GM21576 (cell line): ENCODE measurements at regions not wholly inside any gene's neighbourhood (a gene's known extent, or its start where the extent isn't known, plus 50 kb on each side); places are given as distances from the start of the nearest gene placed in this dataset.
"Not testable (repeated sequence)": the region's sequence is repeated elsewhere in the genome, so short reads cannot be mapped to it uniquely, and the experiment has no call there.

Experiments
- ATAC-seq: cut with Tn5 transposase; IDR thresholded peaks from one replicate; pipeline ENCODE4 v1.9.1; 2021; ENCODE audit warnings: mild to moderate bottlenecking, moderate library complexity; ENCODE audit not compliant: unreplicated experiment

DNA sequence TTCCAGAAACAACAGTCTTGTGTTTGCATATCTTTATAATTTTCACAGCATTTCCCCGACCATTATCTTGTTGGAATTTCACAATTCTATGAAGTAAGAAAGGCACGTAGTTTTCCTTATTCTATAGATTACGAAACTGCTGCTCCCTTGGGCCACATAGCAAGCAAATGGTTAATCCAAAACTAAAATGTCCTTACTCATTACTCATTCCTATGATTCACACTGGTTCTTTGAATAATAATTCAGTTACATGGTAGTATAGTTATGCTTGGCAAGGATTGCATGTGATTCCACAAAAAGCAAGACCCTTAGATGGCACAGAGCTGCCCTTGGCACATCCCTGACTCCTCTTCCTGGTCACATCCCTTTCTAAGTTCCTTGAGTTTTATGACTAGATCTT is 51.2 kb downstream of the OR13H1 start:
- no peak for ATAC-seq

DNA sequence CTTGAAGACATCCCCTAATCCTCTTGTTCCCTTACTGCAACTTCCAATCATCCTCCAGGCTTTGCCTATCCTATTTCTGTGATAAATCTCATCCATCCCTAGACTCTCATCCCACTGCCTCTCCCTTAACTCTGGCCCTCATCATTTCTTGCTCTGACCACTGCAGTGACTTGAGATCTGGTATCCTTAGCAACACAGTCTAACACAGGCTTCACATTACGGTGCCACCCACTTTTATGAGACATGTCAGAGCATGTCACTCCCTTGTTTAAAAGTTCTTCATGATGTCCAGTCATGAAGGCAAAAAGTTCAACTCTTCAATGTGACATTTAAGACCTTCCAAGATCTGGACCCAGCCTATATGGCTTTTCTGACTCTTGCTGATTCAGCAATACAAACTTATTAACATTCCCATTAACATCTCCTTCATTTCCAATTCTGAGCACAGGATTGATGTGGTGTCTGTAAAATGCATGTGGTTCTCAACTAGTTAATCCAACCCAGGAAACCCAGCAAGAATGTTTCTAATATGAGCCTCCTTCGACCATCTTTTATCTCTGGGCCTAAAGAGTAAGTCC is 64.0 kb downstream of the OR13H1 start:
- no peak for ATAC-seq

DNA sequence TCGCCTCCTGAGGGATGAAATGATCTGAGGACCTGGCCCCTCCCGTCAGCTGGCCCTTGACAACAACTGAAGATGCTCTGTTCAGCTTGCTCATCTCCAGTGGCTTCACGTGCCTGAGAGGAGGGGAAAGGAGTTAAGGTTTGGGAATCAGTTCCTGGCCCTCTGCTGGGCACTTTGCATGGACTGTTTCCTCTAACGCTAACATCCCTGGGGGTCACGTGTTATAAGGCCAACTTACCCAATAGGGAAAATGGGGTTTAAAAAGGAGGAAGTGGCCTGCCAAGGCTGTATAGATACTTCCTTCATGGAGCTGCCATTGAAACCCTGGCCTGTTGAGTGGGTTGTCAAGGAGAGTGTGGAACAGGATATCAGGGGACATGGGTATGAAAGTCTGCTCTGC is 65.6 kb downstream of the OR13H1 start:
- no peak for ATAC-seq

DNA sequence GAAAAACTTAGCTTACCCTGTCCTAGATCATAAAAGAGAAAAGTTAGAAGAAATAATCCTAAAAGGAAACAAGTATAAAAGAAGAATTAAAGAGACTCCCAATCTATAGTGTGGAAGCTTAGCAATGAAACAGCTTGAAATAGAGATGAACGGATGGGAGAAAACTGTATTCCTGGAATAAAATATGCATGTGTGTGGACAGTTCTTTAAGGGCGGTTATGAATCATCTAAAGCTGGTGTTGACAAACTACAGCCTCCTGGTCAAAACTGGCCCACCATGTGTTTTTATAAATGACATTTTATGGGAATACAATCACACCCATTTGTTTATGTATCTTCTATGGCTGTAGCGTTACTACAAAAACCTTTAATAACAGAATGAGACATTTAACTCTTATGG is 69.4 kb downstream of the OR13H1 start:
- no peak for ATAC-seq

DNA sequence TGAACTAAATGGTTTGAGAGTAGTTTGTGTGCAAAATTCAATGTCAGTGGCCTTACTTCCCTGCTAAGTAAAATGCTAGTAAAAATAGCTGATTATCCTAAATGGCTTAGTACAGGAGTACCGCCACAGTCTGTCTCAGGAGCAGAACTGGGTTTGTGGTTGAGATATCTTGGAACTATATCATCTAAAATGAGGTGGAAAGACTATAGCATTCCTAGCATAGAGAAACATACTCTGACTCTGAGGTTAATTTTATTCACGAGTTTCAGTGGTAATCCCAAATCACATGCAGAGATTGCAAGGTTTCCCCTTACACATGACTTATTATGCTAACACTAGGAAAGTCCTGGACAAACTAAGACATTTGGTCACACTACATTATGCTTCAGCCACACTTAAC is 70.4 kb downstream of the OR13H1 start:
- no peak for ATAC-seq

DNA sequence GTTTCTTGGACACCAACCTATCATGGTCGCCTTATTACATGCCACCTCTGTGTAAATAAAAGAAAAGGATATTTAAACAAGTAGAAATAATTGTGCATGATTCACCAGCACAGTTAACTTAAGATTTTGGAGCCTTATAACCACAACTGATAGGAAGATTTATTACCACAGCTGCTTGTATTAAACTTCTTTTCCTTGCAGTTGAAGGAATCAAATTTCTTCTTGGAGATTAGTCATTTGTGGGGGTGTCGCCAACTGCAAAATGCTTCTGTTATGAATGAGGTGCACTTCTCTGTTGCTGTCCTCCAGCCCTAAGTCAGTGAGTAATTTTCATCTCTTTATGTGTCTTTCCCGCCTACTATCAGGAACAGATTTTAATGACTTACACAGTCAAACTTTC is 73.3 kb downstream of the OR13H1 start:
- ATAC-seq, result no peak

DNA sequence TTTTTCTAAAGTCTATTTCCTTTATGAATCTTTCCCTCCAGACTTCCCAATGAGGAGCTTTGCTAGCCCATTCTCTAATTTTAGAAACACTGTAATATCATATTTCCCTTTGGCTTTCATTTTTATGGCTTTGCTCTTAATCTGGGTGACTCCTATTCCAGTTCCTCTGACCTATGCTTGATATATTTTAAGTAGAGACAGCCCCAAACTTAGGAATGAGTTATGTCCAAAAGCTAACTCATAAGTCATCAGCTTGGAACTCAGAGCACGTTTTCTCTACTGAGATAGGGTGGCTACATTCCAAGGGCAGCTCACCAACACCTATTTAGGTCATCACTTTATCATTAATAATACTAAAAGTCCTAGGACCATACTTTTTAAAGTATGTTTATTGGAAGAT is 77.8 kb downstream of the OR13H1 start:
- no peak for ATAC-seq

DNA sequence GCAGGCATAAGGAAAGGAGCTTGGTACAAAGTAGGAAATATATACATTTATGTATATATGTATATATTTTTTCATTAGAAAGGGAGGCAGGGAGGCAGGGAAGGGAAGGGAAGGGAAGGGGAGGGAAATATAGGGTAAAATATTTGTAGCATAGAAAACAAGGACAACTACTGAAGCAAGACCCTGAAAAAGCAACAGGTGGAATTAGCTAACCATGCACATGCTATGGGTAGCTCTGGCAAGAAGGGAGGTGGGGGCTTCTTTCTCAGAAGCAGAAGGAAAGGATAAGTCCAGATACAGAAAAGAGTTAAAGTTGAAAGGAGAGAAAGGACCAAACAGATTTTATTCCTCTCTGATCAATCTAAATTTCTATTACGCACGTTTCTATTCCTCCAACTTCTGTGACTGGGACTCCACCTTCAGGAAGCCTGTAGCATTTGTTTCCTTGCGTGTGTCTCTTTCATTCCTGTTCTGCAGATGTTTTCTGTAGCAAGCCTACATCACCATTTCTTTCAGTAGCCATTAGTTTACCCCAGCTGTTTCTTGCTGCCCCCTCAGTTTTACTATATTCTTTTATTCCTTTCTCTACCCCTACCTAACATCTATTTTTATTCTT is 82.9 kb downstream of the OR13H1 start:
- no peak for ATAC-seq

DNA sequence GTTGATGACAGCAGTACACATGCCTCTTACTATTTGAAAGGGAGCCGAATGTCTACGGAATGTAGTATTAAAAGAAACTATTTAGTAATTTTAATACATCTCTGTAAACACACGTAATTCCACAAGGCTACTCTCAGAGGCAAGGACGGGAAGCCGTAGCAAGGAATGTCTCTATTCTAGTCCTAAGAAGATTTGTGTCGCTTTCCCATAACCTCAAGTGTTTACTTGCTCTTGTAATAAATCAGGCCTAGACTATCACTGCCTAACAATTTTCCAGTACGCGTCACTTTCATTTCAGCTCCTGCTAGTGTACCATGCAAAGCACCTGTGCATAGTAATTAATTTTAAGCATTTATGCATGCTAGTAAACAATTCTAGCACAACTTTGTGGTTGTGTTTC is 86.7 kb downstream of the OR13H1 start:
- no peak for ATAC-seq

DNA sequence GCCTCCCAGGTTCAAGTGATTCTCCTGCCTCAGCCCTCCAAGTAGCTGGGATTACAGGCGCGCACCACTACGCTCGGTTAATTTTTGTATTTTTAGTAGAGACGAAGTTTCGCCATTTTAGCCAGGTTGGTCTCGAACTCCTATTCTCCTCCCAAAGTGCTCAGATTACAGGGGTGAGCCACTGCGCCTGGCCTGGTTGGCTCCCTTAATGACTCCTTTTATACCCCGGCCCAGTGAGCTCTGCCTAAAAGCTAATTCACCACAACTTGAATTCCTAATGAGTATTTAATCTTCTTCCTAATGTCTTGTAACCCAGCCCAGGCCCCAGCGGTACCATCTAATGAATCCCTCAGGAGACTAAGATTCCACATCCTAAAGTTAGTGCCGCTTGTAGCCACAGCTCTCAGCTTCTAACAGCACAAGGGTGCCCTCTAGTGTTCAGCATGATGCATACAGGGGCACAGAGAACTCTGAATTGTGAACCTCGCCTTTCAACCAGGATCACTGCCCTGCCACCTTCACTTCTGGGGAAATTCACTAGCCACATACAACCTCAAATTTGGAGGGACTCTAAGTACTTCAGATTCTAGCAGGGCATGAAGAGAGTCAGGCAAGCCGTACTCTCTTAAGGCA is 89.5 kb downstream of the OR13H1 start:
- peak; percentile 95 for ATAC-seq

DNA sequence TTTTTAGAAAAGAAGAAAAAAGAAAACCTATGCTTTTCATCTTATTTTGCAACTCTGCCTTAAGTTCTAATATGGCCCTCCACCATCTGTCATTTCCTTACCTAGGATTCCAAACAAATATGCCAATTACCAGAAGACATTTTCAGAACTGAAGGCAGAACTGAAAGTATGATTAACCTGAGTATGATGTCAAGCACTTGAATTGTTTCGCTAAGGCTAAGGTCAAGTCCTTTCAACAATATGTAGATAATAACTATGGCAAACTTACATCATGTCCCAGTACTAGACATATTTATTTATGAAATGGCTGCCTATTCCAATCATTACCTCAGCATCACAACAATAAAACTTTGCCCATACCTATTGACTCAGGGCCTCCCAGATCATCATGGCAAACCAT is 91.0 kb downstream of the OR13H1 start:
- no peak for ATAC-seq

DNA sequence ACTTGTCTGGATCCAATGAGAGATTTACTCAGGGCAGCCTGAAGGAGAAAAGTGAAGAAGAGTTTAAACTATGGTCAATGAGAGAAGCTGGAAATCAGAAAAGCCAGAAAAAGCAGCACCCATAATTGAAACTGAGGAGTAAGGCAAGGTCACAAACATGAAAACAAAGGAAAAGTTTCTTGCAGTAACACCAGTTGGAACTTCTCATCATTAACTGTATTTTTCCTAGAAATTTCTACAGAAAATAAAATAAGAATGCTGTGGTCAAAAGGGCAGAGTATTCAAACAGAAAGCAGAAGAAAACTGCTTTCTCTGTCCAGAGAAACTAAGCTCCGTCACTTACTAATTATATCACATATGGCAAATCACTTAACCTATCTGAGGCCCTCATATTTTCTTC is 102.2 kb downstream of the OR13H1 start:
- ATAC-seq, result no peak

DNA sequence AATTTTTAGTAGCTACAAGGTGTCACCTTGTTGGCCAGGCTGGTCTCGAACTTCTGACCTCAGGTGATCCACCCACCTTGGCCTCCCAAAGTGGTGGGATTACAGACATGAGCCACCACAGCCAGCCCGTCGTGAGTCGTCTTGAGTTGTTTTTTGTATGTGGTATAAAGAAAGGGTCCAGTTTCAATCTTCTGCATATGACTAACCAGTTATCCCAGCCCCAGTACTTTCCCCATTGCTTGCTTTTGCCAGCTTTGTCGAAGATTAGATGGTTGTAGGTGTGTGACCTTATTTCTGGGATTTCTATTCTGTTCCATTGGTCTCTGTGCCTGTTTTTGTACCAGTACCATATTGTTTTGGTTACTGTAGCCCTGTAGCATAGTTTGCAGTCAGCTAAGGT is 105.9 kb downstream of the OR13H1 start:
- no peak for ATAC-seq

DNA sequence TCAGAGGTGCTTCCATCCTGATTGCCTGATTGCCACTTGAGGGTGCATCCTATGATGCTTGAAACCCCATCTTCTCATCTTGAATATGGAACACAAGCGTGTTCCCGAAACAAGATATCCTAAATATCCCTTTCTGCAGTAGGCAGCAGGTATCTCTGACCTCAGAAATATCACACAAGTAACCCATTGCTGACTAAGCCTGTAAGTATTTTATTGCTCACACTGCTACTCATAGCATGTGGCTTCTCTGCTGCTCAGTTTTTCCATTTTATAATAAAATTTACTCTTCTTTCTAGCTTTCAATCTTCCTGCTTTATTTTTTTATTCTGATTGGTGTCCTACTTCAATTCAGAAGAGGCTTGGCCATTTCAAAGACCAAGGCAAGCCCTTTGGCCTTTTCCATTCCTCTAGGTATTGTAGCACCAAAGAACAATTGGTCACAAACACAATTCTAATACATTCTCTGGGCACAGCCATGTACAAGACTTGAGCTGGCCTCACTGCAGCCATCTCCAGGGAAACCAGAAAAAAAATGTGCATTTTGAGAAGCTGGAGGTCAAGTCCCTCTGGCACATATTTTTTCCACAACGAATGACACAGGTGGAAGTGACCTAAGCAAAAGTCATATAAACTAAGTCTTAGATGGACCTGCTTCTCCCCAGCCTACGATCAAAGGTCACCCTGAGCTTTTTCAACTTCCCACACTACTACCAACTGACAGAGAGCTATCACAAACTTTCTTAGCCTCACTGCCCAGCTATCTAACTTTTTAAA is 107.0 kb downstream of the OR13H1 start:
- ATAC-seq, result no peak

DNA sequence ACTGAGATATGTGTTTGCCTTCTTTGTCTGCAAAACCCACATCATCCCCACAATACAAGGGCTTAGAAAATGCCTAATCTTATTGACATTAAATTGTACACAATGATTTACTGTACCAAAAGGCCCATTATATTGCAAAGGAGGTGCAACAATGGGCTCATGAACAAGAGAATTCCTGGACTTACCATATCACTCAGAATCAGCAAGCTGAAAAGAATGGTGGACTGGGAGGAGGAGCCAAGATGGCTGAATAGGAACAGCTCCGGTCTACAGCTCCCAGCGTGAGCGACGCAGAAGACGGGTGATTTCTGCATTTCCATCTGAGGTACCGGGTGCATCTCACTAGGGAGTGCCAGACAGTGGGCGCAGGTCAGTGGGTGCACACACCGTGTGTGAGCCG is 119.9 kb downstream of the OR13H1 start:
- ATAC-seq, result not testable (repeated sequence)

DNA sequence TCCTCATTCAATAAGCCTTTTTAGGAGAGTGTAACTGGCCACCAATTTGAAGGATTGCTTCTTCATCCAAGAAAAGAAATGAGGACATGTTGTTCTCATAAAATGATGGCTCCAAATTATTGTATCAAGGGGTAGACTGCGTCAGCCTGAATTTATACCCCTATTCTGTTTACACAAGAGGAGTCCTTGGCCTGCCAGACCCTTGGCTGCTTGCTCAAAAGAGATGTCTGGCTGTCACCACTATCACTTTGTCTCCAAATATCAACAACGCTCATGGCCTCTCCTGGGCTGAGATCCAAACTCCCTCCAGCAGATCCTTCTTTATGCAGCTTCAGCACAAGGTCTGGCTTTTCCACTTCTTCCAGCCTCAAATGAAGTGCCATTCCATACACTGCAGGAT is 127.9 kb downstream of the OR13H1 start:
- no peak for ATAC-seq

DNA sequence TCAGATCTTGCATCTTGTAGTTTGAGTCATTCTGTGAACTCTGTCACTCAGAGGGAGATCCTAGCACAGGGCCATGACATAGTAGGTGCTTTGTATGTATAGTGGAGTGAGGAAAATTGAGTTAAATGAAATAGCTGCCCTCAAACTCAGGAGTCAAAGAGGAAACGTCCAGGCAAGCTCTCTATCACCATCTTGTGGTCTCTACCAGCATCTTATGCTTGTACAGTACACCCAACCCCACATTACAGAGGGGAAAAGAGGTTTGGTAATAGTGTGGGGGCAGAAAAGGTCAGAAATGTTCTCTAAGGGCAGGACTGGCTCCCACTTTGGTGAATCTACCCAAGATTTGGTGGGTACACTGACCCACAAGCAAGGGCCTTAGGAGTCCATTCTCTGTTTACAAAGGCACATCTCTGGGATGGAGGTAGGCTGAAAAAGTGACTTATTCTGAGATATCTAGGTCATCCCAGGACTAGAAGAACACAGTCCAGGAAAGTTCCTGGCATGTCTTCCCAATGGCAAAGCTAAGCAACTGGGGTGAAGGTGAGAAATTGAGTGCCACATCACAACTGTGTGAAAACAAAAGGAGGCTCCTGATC is 131.8 kb downstream of the OR13H1 start:
- ATAC-seq, result no peak

DNA sequence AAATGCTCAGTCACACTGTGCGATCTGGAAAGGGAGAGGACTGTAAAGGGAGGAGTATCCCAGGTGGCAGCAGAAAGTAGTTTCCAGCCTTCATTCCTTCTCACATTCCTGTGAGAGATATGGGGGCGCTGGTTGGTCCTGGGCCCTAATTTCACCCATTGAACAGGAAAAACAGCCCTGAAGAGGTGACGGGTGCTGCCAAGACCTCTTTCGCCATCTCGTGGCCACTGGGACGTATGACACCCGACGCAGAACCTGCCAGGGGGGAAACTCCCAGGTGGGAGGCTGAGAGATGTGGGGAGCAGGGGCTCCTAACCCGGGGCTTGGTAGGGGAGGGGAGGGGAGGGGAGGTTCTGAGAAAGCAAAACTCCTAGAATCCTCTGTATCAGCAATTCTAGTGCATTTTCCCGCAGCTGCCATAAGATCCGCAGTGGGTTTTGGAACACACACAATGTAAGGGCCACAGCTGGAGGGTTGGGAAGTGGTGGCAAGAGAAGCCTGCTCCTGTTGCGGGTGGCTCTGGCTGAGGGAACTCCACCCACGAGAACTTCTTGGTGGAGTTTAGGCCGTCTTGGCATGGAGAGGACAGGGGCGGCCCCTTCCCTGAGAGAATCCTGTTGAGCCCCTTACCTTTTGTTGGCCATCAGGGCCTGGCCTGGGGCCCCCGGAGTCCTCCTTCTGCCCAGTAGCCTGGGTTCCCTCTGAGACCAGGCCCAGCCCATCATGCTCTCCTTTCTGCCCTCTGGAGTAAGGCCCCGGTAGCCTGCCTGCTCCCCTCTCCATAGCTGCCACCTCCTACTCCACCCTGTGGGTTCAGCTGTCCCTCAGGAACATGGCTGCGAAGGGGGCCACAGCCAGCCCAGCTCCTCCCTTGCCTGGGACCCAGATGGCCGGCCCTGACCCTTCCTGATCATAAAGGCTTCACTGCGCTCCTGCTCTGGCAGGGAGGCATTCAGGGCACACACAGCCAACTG is 134.1 kb downstream of the OR13H1 start:
- ATAC-seq, result peak; percentile 81

DNA sequence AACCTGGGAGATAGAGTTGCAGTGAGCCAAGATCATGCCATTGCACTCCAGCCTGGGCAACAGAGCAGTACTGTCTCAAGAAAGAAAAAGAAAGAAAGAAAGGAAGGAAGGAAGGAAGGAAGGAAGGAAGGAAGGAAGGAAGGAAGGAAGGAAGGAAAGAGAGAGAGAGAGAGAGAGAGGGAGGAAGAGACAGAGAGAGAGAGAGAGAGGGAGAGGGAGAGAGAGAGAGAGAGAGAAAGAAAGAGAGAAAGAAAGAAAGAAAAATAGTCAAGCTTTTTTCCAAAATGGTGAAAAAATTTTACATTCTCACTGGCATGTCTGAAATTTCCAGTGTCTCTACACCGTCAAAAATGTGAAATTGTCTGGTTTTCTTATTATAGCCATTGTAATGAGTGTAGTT is 138.9 kb downstream of the OR13H1 start:
- not testable (repeated sequence) for ATAC-seq

DNA sequence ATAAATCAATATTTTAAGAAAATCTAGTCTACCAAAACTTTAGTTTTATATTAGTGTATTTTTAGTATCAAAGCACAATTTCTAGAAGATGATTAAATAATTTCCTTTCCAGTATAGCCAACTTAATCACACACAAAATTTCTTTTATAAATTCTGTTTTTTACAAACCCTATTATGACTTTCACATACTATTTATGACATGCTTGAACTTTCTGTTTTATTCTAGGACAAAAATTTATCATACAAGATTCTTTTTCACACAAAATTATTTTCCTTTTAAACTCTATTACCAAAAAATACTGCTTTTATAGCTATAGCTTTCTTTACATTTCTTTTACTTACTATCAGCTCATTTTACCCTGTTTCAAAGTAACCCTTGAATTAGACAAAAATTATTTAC is 149.5 kb downstream of the OR13H1 start:
- no peak for ATAC-seq
